Parathyroid adenoma (tissue), 2 donors: ENCODE measurements at regions not wholly inside any gene's neighbourhood (a gene's known extent, or its start where the extent isn't known, plus 50 kb on each side); places are given as distances from the start of the nearest gene placed in this dataset.

ENCODE experiments used
- H2AFZ ChIP-seq: fragments of 300-600 bp; sonication (generic); one replicate; pipeline ENCODE4 v1.7.0; 2017; ENCODE audit warnings: antibody characterized with exemption, mild to moderate bottlenecking
- H3K27ac ChIP-seq: fragments of 300-600 bp; sonication (generic); one replicate; pipeline ENCODE4 v1.7.0; 2017
- H3K27me3 ChIP-seq: fragments of 300-600 bp; sonication (generic); one replicate; pipeline ENCODE4 v1.7.0; 2017; ENCODE audit warnings: low read length; ENCODE audit not compliant: control insufficient read depth, insufficient read depth
- H3K36me3 ChIP-seq: fragments of 300-600 bp; sonication (generic); one replicate; pipeline ENCODE4 v1.7.0; 2017; ENCODE audit warnings: low read length; ENCODE audit not compliant: control insufficient read depth, insufficient read depth
- H3K4me1 ChIP-seq: fragments of 300-600 bp; sonication (generic); one replicate; pipeline ENCODE4 v1.7.0; 2017; ENCODE audit warnings: control low read depth
- H3K4me2 ChIP-seq: fragments of 300-600 bp; sonication (generic); one replicate; pipeline ENCODE4 v1.7.0; 2017; ENCODE audit warnings: low read length
- H3K4me3 ChIP-seq: fragments of 300-600 bp; sonication (generic); one replicate; pipeline ENCODE4 v1.7.0; 2017; ENCODE audit warnings: low read depth, low read length
- H3K79me2 ChIP-seq: fragments of 300-600 bp; sonication (generic); one replicate; pipeline ENCODE4 v1.7.0; 2017; ENCODE audit warnings: control low read depth
- H3K9ac ChIP-seq: fragments of 300-600 bp; sonication (generic); one replicate; pipeline ENCODE4 v1.7.0; 2017; ENCODE audit warnings: mild to moderate bottlenecking
- H3K9me3 ChIP-seq: fragments of 300-600 bp; sonication (generic); one replicate; pipeline ENCODE4 v1.7.0; 2017; ENCODE audit warnings: low read length; ENCODE audit not compliant: control insufficient read depth
- TF ChIP-seq, protein P1 (sequence below): fragments of 300-600 bp; sonication (generic); IDR thresholded peaks from one replicate; pipeline ENCODE4 v1.7.0; 2017; ENCODE audit warnings: antibody characterized with exemption, mild to moderate bottlenecking
- donor health status: primary hyperparathyroidism.

DNA sequence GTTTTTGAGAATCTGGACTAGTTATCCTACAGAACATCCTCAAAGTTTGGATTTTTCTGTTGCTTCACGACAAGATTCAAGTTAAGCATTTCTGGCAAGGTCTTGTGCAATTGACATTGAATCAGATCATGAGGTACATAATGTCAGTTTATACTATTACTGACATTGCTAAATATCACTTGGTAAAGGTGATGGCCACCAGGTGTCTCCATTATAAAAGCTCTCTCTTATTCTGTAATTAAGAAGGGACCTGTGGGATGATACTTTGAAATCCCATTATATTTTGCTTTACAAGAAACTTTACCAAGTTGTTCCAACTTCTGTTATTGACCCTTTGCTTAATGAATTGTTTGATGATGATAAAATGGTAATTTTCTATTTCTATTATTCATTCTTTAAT lies 131.0 kb upstream of the ASTN2 start:
- no peaks in the 10 kb centered on the region for H3K79me2 ChIP-seq
- no peaks in the 10 kb centered on the region for H3K4me1 ChIP-seq
- TF ChIP-seq, protein P1, sequence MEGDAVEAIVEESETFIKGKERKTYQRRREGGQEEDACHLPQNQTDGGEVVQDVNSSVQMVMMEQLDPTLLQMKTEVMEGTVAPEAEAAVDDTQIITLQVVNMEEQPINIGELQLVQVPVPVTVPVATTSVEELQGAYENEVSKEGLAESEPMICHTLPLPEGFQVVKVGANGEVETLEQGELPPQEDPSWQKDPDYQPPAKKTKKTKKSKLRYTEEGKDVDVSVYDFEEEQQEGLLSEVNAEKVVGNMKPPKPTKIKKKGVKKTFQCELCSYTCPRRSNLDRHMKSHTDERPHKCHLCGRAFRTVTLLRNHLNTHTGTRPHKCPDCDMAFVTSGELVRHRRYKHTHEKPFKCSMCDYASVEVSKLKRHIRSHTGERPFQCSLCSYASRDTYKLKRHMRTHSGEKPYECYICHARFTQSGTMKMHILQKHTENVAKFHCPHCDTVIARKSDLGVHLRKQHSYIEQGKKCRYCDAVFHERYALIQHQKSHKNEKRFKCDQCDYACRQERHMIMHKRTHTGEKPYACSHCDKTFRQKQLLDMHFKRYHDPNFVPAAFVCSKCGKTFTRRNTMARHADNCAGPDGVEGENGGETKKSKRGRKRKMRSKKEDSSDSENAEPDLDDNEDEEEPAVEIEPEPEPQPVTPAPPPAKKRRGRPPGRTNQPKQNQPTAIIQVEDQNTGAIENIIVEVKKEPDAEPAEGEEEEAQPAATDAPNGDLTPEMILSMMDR, result no peak

DNA sequence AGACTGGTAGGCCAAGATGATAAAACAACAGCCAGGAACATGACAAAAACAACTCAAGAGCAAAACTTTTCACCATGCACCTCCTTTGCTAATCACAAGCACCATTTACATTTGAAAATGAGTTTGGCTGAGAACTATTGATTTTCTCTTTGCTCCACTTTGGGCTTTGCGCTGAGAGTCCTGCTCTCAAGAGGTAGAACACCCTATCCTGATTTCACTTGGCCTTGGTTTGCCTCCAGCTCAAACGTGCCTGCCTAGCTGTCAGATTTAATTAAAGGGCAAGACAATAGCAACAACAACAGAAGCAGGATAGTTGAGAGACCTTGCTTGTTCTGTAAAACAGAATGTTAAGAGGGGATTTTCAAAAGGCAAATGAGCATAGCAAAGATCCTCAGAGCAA lies 128.2 kb upstream of the ASTN2 start:
- H2AFZ ChIP-seq, result no peak overlapping the region
- no peaks in the 10 kb centered on the region for H3K27me3 ChIP-seq
- TF ChIP-seq, protein P1, result no peak
- H3K79me2 ChIP-seq, result no peaks in the 10 kb centered on the region
- H3K9ac ChIP-seq, result no peak overlapping the region
- H3K36me3 ChIP-seq, result no peaks in the 10 kb centered on the region
- H3K4me1 ChIP-seq, result no peaks in the 10 kb centered on the region
- no peaks in the 10 kb centered on the region for H3K9me3 ChIP-seq
- H3K27ac ChIP-seq, result no peak overlapping the region
- no peak overlapping the region for H3K4me2 ChIP-seq
- H3K4me3 ChIP-seq, result no peak overlapping the region

More for the DNA sequence above, 131.0 kb upstream of the ASTN2 start:
- Histone ChIP-seq H3K36me3 (no peaks in the 10 kb centered on the region), H3K9ac (no peak overlapping the region), H3K9me3 (no peaks in the 10 kb centered on the region), H2AFZ (no peak overlapping the region), H3K27ac (no peak overlapping the region), H3K27me3 (no peaks in the 10 kb centered on the region), H3K4me3 (no peak overlapping the region), H3K4me2 (no peak overlapping the region)

DNA sequence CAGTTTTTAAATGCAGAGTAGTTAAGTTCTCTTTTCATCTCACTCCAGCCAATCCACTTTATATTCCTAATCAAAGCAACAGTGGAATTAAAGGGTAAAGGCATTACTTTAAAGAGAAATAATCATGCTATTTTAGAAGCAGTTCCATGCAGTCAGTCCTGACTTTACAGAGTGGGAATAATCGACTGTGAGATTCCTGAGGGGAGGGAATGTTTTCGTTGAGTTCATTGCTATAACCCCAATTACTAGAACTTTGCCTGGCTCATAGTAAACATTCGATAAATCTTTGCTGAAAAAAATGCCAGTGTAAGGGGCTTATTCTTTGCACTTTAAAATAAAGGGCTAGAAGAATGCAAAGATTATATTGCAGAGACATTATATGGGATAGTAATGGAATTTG lies 127.2 kb upstream of the ASTN2 start:
- Histone ChIP-seq H3K79me2 (no peaks in the 10 kb centered on the region), H3K4me1 (no peaks in the 10 kb centered on the region), H3K27ac (no peak overlapping the region), H3K36me3 (no peaks in the 10 kb centered on the region), H3K27me3 (no peaks in the 10 kb centered on the region), H3K4me3 (no peak overlapping the region), H2AFZ (no peak overlapping the region), H3K4me2 (no peak overlapping the region), H3K9ac (no peak overlapping the region), H3K9me3 (no peaks in the 10 kb centered on the region)
- TF ChIP-seq, protein P1, result no peak

DNA sequence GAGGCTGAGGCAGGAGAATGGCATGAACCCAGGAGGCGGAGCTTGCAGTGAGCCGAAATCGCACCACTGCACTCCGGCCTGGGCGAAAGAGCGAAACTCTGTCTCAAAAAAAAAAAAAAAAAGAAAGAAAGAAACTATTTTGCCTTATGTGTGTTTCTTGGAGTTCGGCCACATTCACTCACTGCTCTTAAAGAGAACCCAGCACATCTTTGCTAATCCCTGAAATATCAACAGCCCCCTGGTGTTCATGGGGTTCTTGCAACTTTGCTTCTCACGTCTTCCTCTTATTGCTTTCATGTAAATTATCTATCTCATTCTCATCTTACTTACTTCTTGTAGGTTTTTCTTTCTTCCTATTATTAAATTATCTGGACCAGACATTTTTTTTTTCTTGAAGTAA lies 126.3 kb upstream of the ASTN2 start:
- TF ChIP-seq, protein P1, result no peak

DNA sequence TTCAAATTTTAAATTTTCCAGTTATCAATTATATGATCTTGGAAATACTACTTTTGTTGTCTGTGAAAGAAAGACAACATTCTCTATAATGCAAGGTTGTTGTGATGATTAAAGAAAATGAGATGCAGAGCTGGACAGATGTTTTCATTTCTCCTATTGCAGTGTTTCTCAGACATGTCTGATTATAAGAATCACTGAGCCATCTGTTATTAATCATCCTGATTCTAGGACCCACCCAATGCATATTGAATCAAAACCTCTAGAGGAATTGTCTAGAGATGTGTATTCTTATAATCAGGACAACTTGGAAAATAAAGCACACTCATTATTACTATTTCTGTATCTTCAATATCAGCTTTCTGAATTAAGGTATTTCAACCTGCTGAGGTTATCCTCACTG lies 121.1 kb upstream of the ASTN2 start:
- Histone ChIP-seq H3K9ac (no peak overlapping the region), H3K4me2 (no peak overlapping the region), H3K27me3 (no peaks in the 10 kb centered on the region), H3K36me3 (no peaks in the 10 kb centered on the region), H3K79me2 (no peaks in the 10 kb centered on the region), H2AFZ (no peak overlapping the region), H3K9me3 (no peaks in the 10 kb centered on the region), H3K4me1 (no peaks in the 10 kb centered on the region), H3K27ac (no peak overlapping the region), H3K4me3 (no peak overlapping the region)
- TF ChIP-seq, protein P1, result no peak

More for the DNA sequence above, 126.3 kb upstream of the ASTN2 start:
- H3K79me2 ChIP-seq, result no peaks in the 10 kb centered on the region
- no peak overlapping the region for H3K4me2 ChIP-seq
- H3K4me3 ChIP-seq, result no peak overlapping the region
- H3K27me3 ChIP-seq, result no peaks in the 10 kb centered on the region
- H3K4me1 ChIP-seq, result no peaks in the 10 kb centered on the region
- H3K27ac ChIP-seq, result no peak overlapping the region
- H3K36me3 ChIP-seq, result no peaks in the 10 kb centered on the region
- no peaks in the 10 kb centered on the region for H3K9me3 ChIP-seq
- H3K9ac ChIP-seq, result no peak overlapping the region
- no peak overlapping the region for H2AFZ ChIP-seq
